PC-3 (cell line): ENCODE measurements at regions not wholly inside any gene's neighbourhood (a gene's known extent, or its start where the extent isn't known, plus 50 kb on each side); places are given as distances from the start of the nearest gene placed in this dataset.

Experiments used
- ATAC-seq: fragments of 200-7000 bp; cut with Tn5 transposase; 2 replicates; pipeline ENCODE4 v1.9.1; 2020; ENCODE audit warnings: mild to moderate bottlenecking, moderate library complexity
- BruUV-seq: library from RNA; stranded (reverse); fragments of 400-500 nt; replicated peaks from 2 replicates; lab custom pipeline; 2021; lab: Mats Ljungman, UMichigan
- CTCF ChIA-PET: fragments of 300-600 bp; sonication (Branson Sonifier 250); formaldehyde crosslinking; loops from one replicate; lab custom pipeline; 2022; ENCODE audit warnings: antibody characterized with exemption; lab: Charles Lee
- POLR2A ChIA-PET: fragments of 300-600 bp; sonication (Branson Sonifier 250); formaldehyde crosslinking; loops from one replicate; lab custom pipeline; 2022; ENCODE audit warnings: antibody characterized with exemption; ENCODE audit not compliant: unreplicated experiment; lab: Charles Lee
- DNase-seq: peaks from one replicate; pipeline ENCODE4 v3.0.0-alpha.2; 2015
- H2AFZ ChIP-seq: fragments of 300-600 bp; sonication (generic); 2 replicates; pipeline ENCODE4 v1.6.0; 2016; ENCODE audit warnings: antibody characterized with exemption, low read length
- H3F3A ChIP-seq: fragments of 300-600 bp; sonication (generic); one replicate; pipeline ENCODE4 v1.6.0; 2017; ENCODE audit warnings: antibody characterized with exemption, low read length, control low read depth, mild to moderate bottlenecking; ENCODE audit not compliant: unreplicated experiment
- H3K27ac ChIP-seq: fragments of 300-600 bp; sonication (generic); 2 replicates; pipeline ENCODE4 v1.5.1; 2016; ENCODE audit warnings: mild to moderate bottlenecking, low read length
- H3K27me3 ChIP-seq: fragments of 300-600 bp; sonication (generic); 2 replicates; pipeline ENCODE4 v1.6.1; 2016; ENCODE audit warnings: low read length, mixed read lengths
- H3K36me3 ChIP-seq: fragments of 300-600 bp; sonication (generic); 2 replicates; pipeline ENCODE4 v1.6.1; 2016; ENCODE audit warnings: low read depth, mixed run types, low read length, mixed read lengths
- H3K4me1 ChIP-seq: fragments of 300-600 bp; sonication (generic); 2 replicates; pipeline ENCODE4 v1.5.1; 2016; ENCODE audit warnings: low read length; ENCODE audit not compliant: insufficient read depth
- H3K4me2 ChIP-seq: fragments of 300-600 bp; sonication (generic); 2 replicates; pipeline ENCODE4 v1.6.0; 2016; ENCODE audit warnings: low read length
- H3K4me3 ChIP-seq: fragments of 300-600 bp; sonication (generic); 2 replicates; pipeline ENCODE4 v1.5.1; 2016; ENCODE audit warnings: mild to moderate bottlenecking, low read length, mixed read lengths
- H3K79me2 ChIP-seq: fragments of 300-600 bp; sonication (generic); 2 replicates; pipeline ENCODE4 v1.6.1; 2017; ENCODE audit warnings: low read length, mixed read lengths
- H3K9ac ChIP-seq: fragments of 300-600 bp; sonication (generic); 2 replicates; pipeline ENCODE4 v1.6.0; 2016; ENCODE audit warnings: mild to moderate bottlenecking, low read length
- H3K9me2 ChIP-seq: fragments of 300-600 bp; sonication (generic); replicated peaks from 2 replicates; pipeline ENCODE4 v1.6.1; 2016; ENCODE audit warnings: mixed run types, low read length, mixed read lengths
- H3K9me3 ChIP-seq: fragments of 300-600 bp; sonication (generic); 2 replicates; pipeline ENCODE4 v1.6.1; 2016; ENCODE audit warnings: low read length, mixed read lengths
- H4K20me1 ChIP-seq: fragments of 300-600 bp; sonication (generic); 2 replicates; pipeline ENCODE4 v1.6.1; 2016; ENCODE audit warnings: low read length, mixed read lengths
- CTCF ChIP-seq: fragments of 300-600 bp; sonication (generic); conservative IDR thresholded peaks from 2 replicates; pipeline ENCODE4 v1.5.1; 2017; ENCODE audit warnings: antibody characterized with exemption, low read depth, mild to moderate bottlenecking, low read length
- EZH2 ChIP-seq: fragments of 300-600 bp; sonication (generic); IDR thresholded peaks from one replicate; pipeline ENCODE4 v1.6.1; 2017; ENCODE audit warnings: antibody characterized with exemption, mild to moderate bottlenecking, low read length; ENCODE audit not compliant: unreplicated experiment
- EZH2phosphoT487 ChIP-seq: fragments of 300-600 bp; sonication (generic); IDR thresholded peaks from 2 replicates; pipeline ENCODE4 v1.6.1; 2018; ENCODE audit warnings: mild to moderate bottlenecking, antibody characterized with exemption, low read length, borderline replicate concordance
- intact Hi-C: fragments of 100-400 bp; cut with micrococcal nuclease; formaldehyde crosslinking; loops from 2 replicates; pipeline ENCODE4 v1.9.0; 2023

DNA sequence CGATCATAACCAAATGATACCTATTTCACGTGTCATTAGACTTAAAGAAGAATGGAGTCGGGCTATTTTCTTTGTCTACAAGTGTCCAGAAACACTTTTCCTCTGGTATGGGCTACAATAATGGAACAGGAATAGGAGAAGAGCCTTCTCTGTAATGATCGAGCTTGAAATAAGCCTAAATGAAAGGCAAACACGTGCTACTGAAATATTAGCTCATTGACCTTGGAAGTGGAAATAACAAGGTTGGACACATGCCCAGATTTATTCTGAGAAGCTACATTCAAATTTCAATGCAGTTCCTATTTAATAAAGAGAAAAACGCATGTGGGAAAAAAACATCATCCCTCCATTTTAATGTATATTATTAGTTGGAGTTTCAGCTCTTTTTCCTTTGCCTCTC is 254.7 kb upstream of the PTER start:
- ChIA-PET CTCF (no interaction called here), POLR2A (no interaction called here)
- TF ChIP-seq CTCF (no peak), EZH2 (no peak), EZH2phosphoT487 (no peak)
- no peaks in the 10 kb centered on the region for H3K9me3 ChIP-seq
- no peaks in the 10 kb centered on the region for H3F3A ChIP-seq
- intact Hi-C loops: no loop called here
- H3K9ac ChIP-seq: no peak overlapping the region
- no peaks in the 10 kb centered on the region for H3K4me1 ChIP-seq
- H3K36me3 ChIP-seq: no peaks in the 10 kb centered on the region
- no peaks in the 10 kb centered on the region for H3K9me2 ChIP-seq
- H3K27ac ChIP-seq: no peak overlapping the region
- no peaks in the 10 kb centered on the region for H4K20me1 ChIP-seq
- H3K79me2 ChIP-seq: no peaks in the 10 kb centered on the region
- no TSS peak for BruUV-seq
- ATAC-seq: no peak
- H3K4me3 ChIP-seq: no peak overlapping the region
- H3K27me3 ChIP-seq: no peaks in the 10 kb centered on the region
- H3K4me2 ChIP-seq: no peak overlapping the region
- H2AFZ ChIP-seq: no peak overlapping the region
- no peak for DNase-seq

GRCh38 chr10:16182688-16183087 is 254.1 kb upstream of the PTER start:
- no peak overlapping the region for H2AFZ ChIP-seq
- no peaks in the 10 kb centered on the region for H3K36me3 ChIP-seq
- H3K9ac ChIP-seq: no peak overlapping the region
- H3K4me3 ChIP-seq: no peak overlapping the region
- CTCF ChIA-PET: no interaction called here
- H3K9me2 ChIP-seq: no peaks in the 10 kb centered on the region
- no peak for TF ChIP-seq CTCF
- no peaks in the 10 kb centered on the region for H3K79me2 ChIP-seq
- no peak overlapping the region for H3K4me2 ChIP-seq
- H4K20me1 ChIP-seq: no peaks in the 10 kb centered on the region
- no peaks in the 10 kb centered on the region for H3K9me3 ChIP-seq
- no peaks in the 10 kb centered on the region for H3F3A ChIP-seq
- no peak for ATAC-seq
- no peaks in the 10 kb centered on the region for H3K27me3 ChIP-seq
- no peak overlapping the region for H3K27ac ChIP-seq
- H3K4me1 ChIP-seq: no peaks in the 10 kb centered on the region
- intact Hi-C loops: no loop called here
- no peak for DNase-seq
- POLR2A ChIA-PET: no interaction called here
- no TSS peak for BruUV-seq

DNA sequence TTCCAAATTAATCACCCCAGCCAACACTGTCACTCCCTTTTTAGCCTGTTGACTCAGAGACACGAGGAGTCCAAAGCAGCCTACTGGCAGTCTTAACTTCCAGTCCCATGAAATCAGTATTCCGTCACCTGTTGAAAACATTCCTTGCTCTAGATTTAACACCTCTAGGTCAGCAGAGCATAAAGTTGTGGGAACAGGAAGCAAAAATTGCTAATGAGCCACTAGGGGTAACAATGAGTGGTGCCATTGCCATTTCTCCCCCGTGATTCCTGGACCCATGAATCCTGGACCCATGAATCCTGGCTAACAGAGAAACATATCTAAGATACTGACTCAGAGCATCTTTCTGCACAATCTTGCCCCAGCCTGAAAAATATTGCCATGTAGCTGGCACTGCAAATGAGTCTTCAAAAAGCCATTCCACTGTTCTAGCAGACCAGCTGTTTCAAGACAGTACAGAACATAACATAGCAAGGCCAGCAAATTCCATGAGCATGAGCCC is 252.7 kb upstream of the PTER start:
- ChIA-PET POLR2A (no interaction called here), CTCF (no interaction called here)
- no peak overlapping the region for H3K9ac ChIP-seq
- H3F3A ChIP-seq: no peaks in the 10 kb centered on the region
- no peaks in the 10 kb centered on the region for H3K9me3 ChIP-seq
- no TSS peak for BruUV-seq
- H2AFZ ChIP-seq: no peak overlapping the region
- no peaks in the 10 kb centered on the region for H3K9me2 ChIP-seq
- H3K4me1 ChIP-seq: no peaks in the 10 kb centered on the region
- H3K79me2 ChIP-seq: no peaks in the 10 kb centered on the region
- no peak overlapping the region for H3K4me3 ChIP-seq
- H3K36me3 ChIP-seq: no peaks in the 10 kb centered on the region
- TF ChIP-seq EZH2 (no peak), CTCF (no peak), EZH2phosphoT487 (no peak)
- intact Hi-C loops: no loop called here
- no peaks in the 10 kb centered on the region for H4K20me1 ChIP-seq
- H3K4me2 ChIP-seq: no peak overlapping the region
- H3K27me3 ChIP-seq: no peaks in the 10 kb centered on the region
- DNase-seq (no peak), ATAC-seq (no peak)
- no peak overlapping the region for H3K27ac ChIP-seq
